ENCODE measurements at regions not wholly inside any gene's neighbourhood (a gene's known extent, or its start where the extent isn't known, plus 50 kb on each side); places are given as distances from the start of the nearest gene placed in this dataset.

- Histone ChIP-seq H3K9me3 (replicated peaks) (no peaks in the 10 kb centered on the region), H3K27me3 (ENCODE audit: low read depth) (no peaks in the 10 kb centered on the region), H3K4me1 (no peaks in the 10 kb centered on the region), H3K4me3 (no peak overlapping the region), H3K36me3 (no peaks in the 10 kb centered on the region), H3K27ac (replicated peaks) (no peak overlapping the region)
- DNase-seq = no peak
- intact Hi-C loops (cut with micrococcal nuclease) = no loop called here
- TF ChIP-seq, protein P1, sequence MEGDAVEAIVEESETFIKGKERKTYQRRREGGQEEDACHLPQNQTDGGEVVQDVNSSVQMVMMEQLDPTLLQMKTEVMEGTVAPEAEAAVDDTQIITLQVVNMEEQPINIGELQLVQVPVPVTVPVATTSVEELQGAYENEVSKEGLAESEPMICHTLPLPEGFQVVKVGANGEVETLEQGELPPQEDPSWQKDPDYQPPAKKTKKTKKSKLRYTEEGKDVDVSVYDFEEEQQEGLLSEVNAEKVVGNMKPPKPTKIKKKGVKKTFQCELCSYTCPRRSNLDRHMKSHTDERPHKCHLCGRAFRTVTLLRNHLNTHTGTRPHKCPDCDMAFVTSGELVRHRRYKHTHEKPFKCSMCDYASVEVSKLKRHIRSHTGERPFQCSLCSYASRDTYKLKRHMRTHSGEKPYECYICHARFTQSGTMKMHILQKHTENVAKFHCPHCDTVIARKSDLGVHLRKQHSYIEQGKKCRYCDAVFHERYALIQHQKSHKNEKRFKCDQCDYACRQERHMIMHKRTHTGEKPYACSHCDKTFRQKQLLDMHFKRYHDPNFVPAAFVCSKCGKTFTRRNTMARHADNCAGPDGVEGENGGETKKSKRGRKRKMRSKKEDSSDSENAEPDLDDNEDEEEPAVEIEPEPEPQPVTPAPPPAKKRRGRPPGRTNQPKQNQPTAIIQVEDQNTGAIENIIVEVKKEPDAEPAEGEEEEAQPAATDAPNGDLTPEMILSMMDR (IDR thresholded peaks at IDR 0.05; ENCODE audit: borderline replicate concordance) = no peak
These were observed 485.7 kb upstream of the JARID2 start for GRCh38 chr6:14759976-14760672.

DNA sequence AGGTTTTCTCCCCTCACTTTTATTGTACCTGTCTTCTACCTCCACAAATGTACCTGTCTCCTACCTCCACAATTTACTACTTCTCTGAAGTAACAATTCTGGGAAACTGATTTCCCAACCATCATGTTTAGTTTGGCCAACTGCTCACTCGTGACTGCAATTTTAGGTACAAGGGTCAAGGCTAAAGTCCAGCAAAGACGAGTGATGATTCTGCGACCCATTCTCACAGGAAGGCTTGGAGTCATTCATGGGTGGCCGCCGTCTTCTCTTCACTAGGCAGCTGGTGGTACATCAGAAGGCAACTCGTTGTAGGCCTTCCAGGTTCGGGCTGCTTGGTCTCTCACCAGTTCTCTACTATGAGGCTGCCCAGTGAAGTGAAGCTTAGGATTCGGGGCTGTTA is 483.8 kb upstream of the JARID2 start:
- Histone ChIP-seq H3K4me1 (peaks cover 3% of the 10 kb centered on the region), H3K27me3 (ENCODE audit: low read depth) (no peaks in the 10 kb centered on the region), H3K4me3 (no peak overlapping the region), H3K36me3 (no peaks in the 10 kb centered on the region), H3K27ac (replicated peaks) (no peak overlapping the region), H3K9me3 (replicated peaks) (no peaks in the 10 kb centered on the region)
- DNase-seq = no peak
- intact Hi-C loops (cut with micrococcal nuclease) = no loop called here
- TF ChIP-seq, protein P1 (IDR thresholded peaks at IDR 0.05; ENCODE audit: borderline replicate concordance) = no peak

- H3K4me1 ChIP-seq = peaks cover 13% of the 10 kb centered on the region
- H3K27ac ChIP-seq (replicated peaks) = no peak overlapping the region
- no peaks in the 10 kb centered on the region for H3K9me3 ChIP-seq (replicated peaks)
- no peaks in the 10 kb centered on the region for H3K36me3 ChIP-seq
- TF ChIP-seq, protein P1 (IDR thresholded peaks at IDR 0.05; ENCODE audit: borderline replicate concordance) = no peak
- no peak overlapping the region for H3K4me3 ChIP-seq
- H3K27me3 ChIP-seq (ENCODE audit: low read depth) = no peaks in the 10 kb centered on the region
- DNase-seq = no peak
- intact Hi-C loops (cut with micrococcal nuclease) = no loop called here
These were observed 482.7 kb upstream of the JARID2 start for GRCh38 chr6:14763139-14763538.

DNA sequence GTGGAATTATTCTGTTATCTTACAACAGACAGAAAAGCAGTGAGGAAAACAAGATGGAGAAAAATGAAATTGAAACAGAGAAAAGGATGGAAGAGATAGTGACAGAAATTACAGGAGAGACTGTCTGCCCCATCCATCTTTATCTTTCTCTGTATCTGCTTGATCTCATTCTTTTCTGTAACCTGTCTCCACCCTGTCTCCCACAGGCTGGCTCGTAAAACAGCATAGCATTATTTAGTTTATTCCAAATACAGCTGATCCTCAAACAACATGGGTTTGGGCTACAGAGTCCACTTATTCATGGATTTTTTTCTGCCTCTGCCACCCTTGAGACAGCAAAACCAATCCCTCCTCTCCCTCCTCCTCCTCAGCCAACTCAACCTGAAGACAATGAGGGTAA is 482.3 kb upstream of the JARID2 start:
- DNase-seq = no peak
- Histone ChIP-seq H3K4me1 (peaks cover 13% of the 10 kb centered on the region), H3K27ac (replicated peaks) (no peak overlapping the region), H3K36me3 (no peaks in the 10 kb centered on the region), H3K27me3 (ENCODE audit: low read depth) (no peaks in the 10 kb centered on the region), H3K9me3 (replicated peaks) (no peaks in the 10 kb centered on the region), H3K4me3 (no peak overlapping the region)
- intact Hi-C loops (cut with micrococcal nuclease) = no loop called here
- TF ChIP-seq, protein P1 (IDR thresholded peaks at IDR 0.05; ENCODE audit: borderline replicate concordance) = no peak

DNA sequence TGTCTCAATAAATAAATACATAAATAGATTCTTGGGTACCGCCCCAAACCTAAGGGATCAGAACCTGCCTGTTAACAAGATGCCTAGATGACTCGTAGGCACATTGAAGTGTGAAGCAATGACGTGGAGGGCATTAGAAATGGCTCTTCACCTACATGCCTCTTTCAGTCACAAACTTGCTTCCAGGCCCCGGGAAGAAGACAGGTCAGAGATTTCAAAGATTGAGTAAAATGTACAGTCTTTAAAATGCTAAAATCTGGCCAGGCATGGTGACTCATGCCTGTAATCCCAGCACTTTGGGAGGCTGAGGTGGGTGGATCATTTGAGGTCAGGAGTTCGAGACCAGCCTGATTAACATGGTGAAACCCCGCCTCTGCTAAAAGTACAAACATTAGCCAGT is 480.8 kb upstream of the JARID2 start:
- TF ChIP-seq, protein P1 (IDR thresholded peaks at IDR 0.05; ENCODE audit: borderline replicate concordance) = no peak
- intact Hi-C loops (cut with micrococcal nuclease) = no loop called here
- no peaks in the 10 kb centered on the region for H3K9me3 ChIP-seq (replicated peaks)
- H3K4me3 ChIP-seq = no peak overlapping the region
- H3K27ac ChIP-seq (replicated peaks) = no peak overlapping the region
- no peak for DNase-seq
- peaks cover 15% of the 10 kb centered on the region for H3K4me1 ChIP-seq
- no peaks in the 10 kb centered on the region for H3K27me3 ChIP-seq (ENCODE audit: low read depth)
- no peaks in the 10 kb centered on the region for H3K36me3 ChIP-seq
